ENCODE measurements at regions not wholly inside any gene's neighbourhood (a gene's known extent, or its start where the extent isn't known, plus 50 kb on each side); places are given as distances from the start of the nearest gene placed in this dataset.

- no peaks in the 10 kb centered on the region for H3K79me2 ChIP-seq (ENCODE audit: insufficient read depth, low read depth)
- H3K4me1 ChIP-seq (ENCODE audit: low read depth, poor library complexity, severe bottlenecking), result no peaks in the 10 kb centered on the region
- H3K36me3 ChIP-seq (ENCODE audit: insufficient read depth), result no peaks in the 10 kb centered on the region
- H2AFZ ChIP-seq (ENCODE audit: low read depth), result no peak overlapping the region
- no peaks in the 10 kb centered on the region for H3K27me3 ChIP-seq (ENCODE audit: insufficient read depth, low read depth)
- no peaks in the 10 kb centered on the region for H4K20me1 ChIP-seq (ENCODE audit: insufficient read depth)
- H3K4me2 ChIP-seq, result no peak overlapping the region
- no peak overlapping the region for H3K27ac ChIP-seq
- no peak overlapping the region for H3K4me3 ChIP-seq (IDR thresholded peaks at IDR 0.05; ENCODE audit: insufficient read depth, low read depth, low read length)
- TF ChIP-seq CTCF (conservative IDR thresholded peaks at IDR 0.05; ENCODE audit: low read depth, low read length), result no peak
- H3K9ac ChIP-seq, result no peak overlapping the region
These were observed 300.0 kb downstream of the IDS start for GRCh38 chrX:149205081-149205480.

GRCh38 chrX:149199734-149200133 is 305.4 kb downstream of the IDS start:
- Histone ChIP-seq H3K27ac (no peak overlapping the region), H2AFZ (ENCODE audit: low read depth) (no peak overlapping the region), H3K4me1 (ENCODE audit: low read depth, poor library complexity, severe bottlenecking) (no peaks in the 10 kb centered on the region), H3K4me3 (IDR thresholded peaks at IDR 0.05; ENCODE audit: insufficient read depth, low read depth, low read length) (no peak overlapping the region), H3K79me2 (ENCODE audit: insufficient read depth, low read depth) (no peaks in the 10 kb centered on the region), H3K9ac (no peak overlapping the region), H3K4me2 (no peak overlapping the region), H3K27me3 (ENCODE audit: insufficient read depth, low read depth) (no peaks in the 10 kb centered on the region), H3K36me3 (ENCODE audit: insufficient read depth) (no peaks in the 10 kb centered on the region), H4K20me1 (ENCODE audit: insufficient read depth) (no peaks in the 10 kb centered on the region)
- no peak for TF ChIP-seq CTCF (conservative IDR thresholded peaks at IDR 0.05; ENCODE audit: low read depth, low read length)

GRCh38 chrX:149198980-149199732 is 305.9 kb downstream of the IDS start:
- H2AFZ ChIP-seq (ENCODE audit: low read depth), result no peak overlapping the region
- H3K4me2 ChIP-seq, result no peak overlapping the region
- no peaks in the 10 kb centered on the region for H3K79me2 ChIP-seq (ENCODE audit: insufficient read depth, low read depth)
- H3K4me1 ChIP-seq (ENCODE audit: low read depth, poor library complexity, severe bottlenecking), result no peaks in the 10 kb centered on the region
- H4K20me1 ChIP-seq (ENCODE audit: insufficient read depth), result no peaks in the 10 kb centered on the region
- no peaks in the 10 kb centered on the region for H3K36me3 ChIP-seq (ENCODE audit: insufficient read depth)
- H3K27me3 ChIP-seq (ENCODE audit: insufficient read depth, low read depth), result no peaks in the 10 kb centered on the region
- no peak for TF ChIP-seq CTCF (conservative IDR thresholded peaks at IDR 0.05; ENCODE audit: low read depth, low read length)
- H3K27ac ChIP-seq, result no peak overlapping the region
- no peak overlapping the region for H3K9ac ChIP-seq
- H3K4me3 ChIP-seq (IDR thresholded peaks at IDR 0.05; ENCODE audit: insufficient read depth, low read depth, low read length), result no peak overlapping the region

- Histone ChIP-seq H3K27ac (no peak overlapping the region), H3K79me2 (ENCODE audit: insufficient read depth, low read depth) (no peaks in the 10 kb centered on the region), H3K36me3 (ENCODE audit: insufficient read depth) (no peaks in the 10 kb centered on the region), H3K4me3 (IDR thresholded peaks at IDR 0.05; ENCODE audit: insufficient read depth, low read depth, low read length) (no peak overlapping the region), H3K4me2 (no peak overlapping the region), H3K4me1 (ENCODE audit: low read depth, poor library complexity, severe bottlenecking) (no peaks in the 10 kb centered on the region), H4K20me1 (ENCODE audit: insufficient read depth) (no peaks in the 10 kb centered on the region), H3K9ac (no peak overlapping the region), H2AFZ (ENCODE audit: low read depth) (no peak overlapping the region), H3K27me3 (ENCODE audit: insufficient read depth, low read depth) (no peaks in the 10 kb centered on the region)
- no peak for TF ChIP-seq CTCF (conservative IDR thresholded peaks at IDR 0.05; ENCODE audit: low read depth, low read length)
These were observed 320.0 kb downstream of the IDS start for GRCh38 chrX:149185087-149185486.

All from KMS-11 (cell line).